ENCODE measurements at regions not wholly inside any gene's neighbourhood (a gene's known extent, or its start where the extent isn't known, plus 50 kb on each side); places are given as distances from the start of the nearest gene placed in this dataset.

DNA sequence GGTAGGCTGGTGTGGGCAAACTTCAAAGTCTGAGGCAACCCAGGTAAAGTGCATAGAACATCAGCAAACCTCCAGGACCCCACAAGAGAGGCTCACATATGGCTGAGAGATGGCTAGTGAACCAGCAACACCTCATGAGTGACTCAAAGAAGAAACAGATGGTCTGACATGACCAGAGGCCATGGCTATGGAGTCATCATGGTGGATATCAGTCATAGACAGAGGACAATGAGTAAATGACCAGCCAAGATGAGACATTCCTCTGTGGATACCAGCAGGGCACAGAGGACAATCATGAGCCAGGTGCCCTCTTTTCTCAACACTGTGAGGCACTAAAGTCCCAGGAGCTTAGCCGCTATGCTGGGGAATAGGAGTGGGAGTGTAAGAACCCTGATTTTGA, 180.8 kb downstream of the RASEF start:
- TF ChIP-seq, protein P1, sequence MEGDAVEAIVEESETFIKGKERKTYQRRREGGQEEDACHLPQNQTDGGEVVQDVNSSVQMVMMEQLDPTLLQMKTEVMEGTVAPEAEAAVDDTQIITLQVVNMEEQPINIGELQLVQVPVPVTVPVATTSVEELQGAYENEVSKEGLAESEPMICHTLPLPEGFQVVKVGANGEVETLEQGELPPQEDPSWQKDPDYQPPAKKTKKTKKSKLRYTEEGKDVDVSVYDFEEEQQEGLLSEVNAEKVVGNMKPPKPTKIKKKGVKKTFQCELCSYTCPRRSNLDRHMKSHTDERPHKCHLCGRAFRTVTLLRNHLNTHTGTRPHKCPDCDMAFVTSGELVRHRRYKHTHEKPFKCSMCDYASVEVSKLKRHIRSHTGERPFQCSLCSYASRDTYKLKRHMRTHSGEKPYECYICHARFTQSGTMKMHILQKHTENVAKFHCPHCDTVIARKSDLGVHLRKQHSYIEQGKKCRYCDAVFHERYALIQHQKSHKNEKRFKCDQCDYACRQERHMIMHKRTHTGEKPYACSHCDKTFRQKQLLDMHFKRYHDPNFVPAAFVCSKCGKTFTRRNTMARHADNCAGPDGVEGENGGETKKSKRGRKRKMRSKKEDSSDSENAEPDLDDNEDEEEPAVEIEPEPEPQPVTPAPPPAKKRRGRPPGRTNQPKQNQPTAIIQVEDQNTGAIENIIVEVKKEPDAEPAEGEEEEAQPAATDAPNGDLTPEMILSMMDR (conservative IDR thresholded peaks at IDR 0.05; ENCODE audit: low read depth, low read length) = no peak
- TF ChIP-seq EZH2 (IDR thresholded peaks at IDR 0.05; ENCODE audit: low read length, unreplicated experiment) = no peak

Data from PC-3 (cell line).